ENCODE measurements at regions not wholly inside any gene's neighbourhood (a gene's known extent, or its start where the extent isn't known, plus 50 kb on each side); places are given as distances from the start of the nearest gene placed in this dataset.

- H3K27ac ChIP-seq = no peak overlapping the region
- DNase-seq = no peak
- no peaks in the 10 kb centered on the region for H3K36me3 ChIP-seq
- intact Hi-C loops (cut with DNase I) = no loop called here
- WGBS, 2 donors = 60 to 73% methylated on average over 11 to 12 of the region's 14 CpGs
- TF ChIP-seq POLR2A (IDR thresholded peaks at IDR 0.05) (no peak), CTCF (IDR thresholded peaks at IDR 0.05) (no peak)
- H3K4me1 ChIP-seq = no peaks in the 10 kb centered on the region
- no peak overlapping the region for H3K4me3 ChIP-seq
- no peaks in the 10 kb centered on the region for H3K27me3 ChIP-seq
- no peaks in the 10 kb centered on the region for H3K9me3 ChIP-seq
These were observed 207.2 kb downstream of the AACS start for GRCh38 chr12:125272383-125272933.

DNA sequence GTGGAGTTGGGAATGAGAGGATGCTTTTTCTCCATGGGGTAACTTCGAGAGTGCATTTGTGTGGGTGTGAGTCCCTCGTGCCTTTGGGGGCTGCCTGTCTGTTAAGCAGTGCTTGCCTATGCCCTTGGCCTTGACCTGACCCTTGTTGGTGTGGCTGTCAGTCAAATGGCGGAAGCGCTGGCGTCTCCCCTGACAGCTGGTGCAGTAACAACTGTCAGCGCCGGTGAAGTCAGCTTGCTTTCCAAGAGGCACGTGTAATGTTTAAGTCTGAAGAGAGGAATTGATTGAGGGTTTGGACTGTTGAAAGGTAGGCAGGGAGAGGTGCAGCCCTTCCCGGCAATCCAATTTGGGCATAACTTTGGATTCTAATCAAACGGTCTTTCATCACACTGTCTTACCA, 211.3 kb downstream of the AACS start:
- no peak overlapping the region for H3K4me3 ChIP-seq
- peaks cover 0 to 14% (median 0%) of the 10 kb centered on the region in 4 donors for H3K27me3 ChIP-seq
- TF ChIP-seq CTCF (IDR thresholded peaks at IDR 0.05) (no peak), POLR2A (IDR thresholded peaks at IDR 0.05) (no peak)
- H3K27ac ChIP-seq = no peak overlapping the region
- no peaks in the 10 kb centered on the region for H3K4me1 ChIP-seq
- no peaks in the 10 kb centered on the region for H3K9me3 ChIP-seq
- 55 to 58% methylated on average over 4 to 5 of the region's 10 CpGs for WGBS, 2 donors
- intact Hi-C loops (cut with DNase I) = no loop called here
- DNase-seq = no peak
- no peaks in the 10 kb centered on the region for H3K36me3 ChIP-seq

DNA sequence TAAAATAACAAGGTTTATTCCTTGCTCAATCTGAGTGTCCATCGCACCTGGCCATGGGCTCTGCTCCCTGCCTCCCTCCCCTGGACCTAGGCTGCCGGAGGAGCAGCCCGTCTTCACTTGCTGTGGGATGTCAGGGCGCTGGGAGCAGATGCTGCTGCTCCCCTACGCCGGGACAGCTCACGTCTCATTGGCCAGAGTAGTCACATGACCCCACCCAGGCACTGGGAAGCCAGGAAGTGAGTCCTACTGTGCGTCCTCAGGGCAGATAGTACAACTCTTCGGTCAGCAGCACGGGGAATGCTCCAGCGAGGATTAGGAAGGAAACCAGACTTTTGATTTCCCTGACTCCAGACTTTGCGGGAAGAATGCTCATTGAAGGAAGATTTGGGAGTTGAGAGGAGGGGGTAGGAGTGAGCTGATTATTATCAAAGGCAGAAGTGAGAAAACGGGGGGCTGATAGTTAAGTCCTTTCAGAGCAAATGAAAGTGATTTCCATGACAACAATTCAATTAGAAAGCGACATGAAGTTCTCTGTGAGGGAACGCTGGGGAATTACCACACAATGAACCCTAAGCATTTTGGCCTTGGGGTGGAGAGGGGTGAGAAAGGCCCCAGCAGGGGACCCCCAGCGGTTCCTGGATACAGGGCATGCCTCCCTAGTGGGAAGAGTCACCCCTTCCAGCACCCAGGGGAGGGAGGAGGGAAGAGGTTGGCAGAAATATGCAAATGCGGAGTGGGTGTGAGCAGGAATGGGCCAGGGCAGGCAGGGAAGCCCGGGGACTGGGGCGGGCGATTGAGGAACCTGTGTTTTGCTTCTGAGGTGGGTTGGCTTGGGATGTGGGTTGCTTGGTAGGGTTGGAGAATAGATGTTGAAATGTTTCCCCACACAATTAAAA, 215.5 kb downstream of the AACS start:
- DNase-seq = no peak
- WGBS, 2 donors = 26 to 34% methylated on average over 11 to 20 of the region's 20 CpGs

GRCh38 chr12:125282921-125283320, 217.7 kb downstream of the AACS start:
- intact Hi-C loops (cut with DNase I) = no loop called here
- 75 to 79% methylated on average over 6 of the region's 7 CpGs for WGBS, 2 donors

More for the DNA sequence above, 215.5 kb downstream of the AACS start:
- Histone ChIP-seq H3K36me3 (no peaks in the 10 kb centered on the region), H3K27ac (no peak overlapping the region), H3K27me3 (peaks cover 0 to 14% (median 0%) of the 10 kb centered on the region in 4 donors), H3K4me1 (no peaks in the 10 kb centered on the region), H3K4me3 (no peak overlapping the region), H3K9me3 (no peaks in the 10 kb centered on the region)
- intact Hi-C loops (cut with DNase I) = no loop called here
- no peak for TF ChIP-seq CTCF (IDR thresholded peaks at IDR 0.05)
- TF ChIP-seq POLR2A (IDR thresholded peaks at IDR 0.05) = no peak

More at GRCh38 chr12:125282921-125283320, 217.7 kb downstream of the AACS start:
- H3K9me3 ChIP-seq = no peaks in the 10 kb centered on the region
- no peak overlapping the region for H3K27ac ChIP-seq
- H3K36me3 ChIP-seq = no peaks in the 10 kb centered on the region
- H3K27me3 ChIP-seq = peaks cover 0 to 14% (median 0%) of the 10 kb centered on the region in 4 donors
- DNase-seq = no peak
- H3K4me1 ChIP-seq = no peaks in the 10 kb centered on the region
- TF ChIP-seq CTCF (IDR thresholded peaks at IDR 0.05) (no peak), POLR2A (IDR thresholded peaks at IDR 0.05) (no peak)
- no peak overlapping the region for H3K4me3 ChIP-seq
